Cerebellar cortex (tissue), 1 donor: ENCODE measurements at regions not wholly inside any gene's neighbourhood (a gene's known extent, or its start where the extent isn't known, plus 50 kb on each side); places are given as distances from the start of the nearest gene placed in this dataset.
A peak's percentile ranks its signal among the peaks of the same experiment; 100 is the strongest.

Source experiments
- DNase-seq: peaks from one replicate; pipeline ENCODE4 v3.0.0-alpha.2; 2015; ENCODE audit warnings: low spot score

DNA sequence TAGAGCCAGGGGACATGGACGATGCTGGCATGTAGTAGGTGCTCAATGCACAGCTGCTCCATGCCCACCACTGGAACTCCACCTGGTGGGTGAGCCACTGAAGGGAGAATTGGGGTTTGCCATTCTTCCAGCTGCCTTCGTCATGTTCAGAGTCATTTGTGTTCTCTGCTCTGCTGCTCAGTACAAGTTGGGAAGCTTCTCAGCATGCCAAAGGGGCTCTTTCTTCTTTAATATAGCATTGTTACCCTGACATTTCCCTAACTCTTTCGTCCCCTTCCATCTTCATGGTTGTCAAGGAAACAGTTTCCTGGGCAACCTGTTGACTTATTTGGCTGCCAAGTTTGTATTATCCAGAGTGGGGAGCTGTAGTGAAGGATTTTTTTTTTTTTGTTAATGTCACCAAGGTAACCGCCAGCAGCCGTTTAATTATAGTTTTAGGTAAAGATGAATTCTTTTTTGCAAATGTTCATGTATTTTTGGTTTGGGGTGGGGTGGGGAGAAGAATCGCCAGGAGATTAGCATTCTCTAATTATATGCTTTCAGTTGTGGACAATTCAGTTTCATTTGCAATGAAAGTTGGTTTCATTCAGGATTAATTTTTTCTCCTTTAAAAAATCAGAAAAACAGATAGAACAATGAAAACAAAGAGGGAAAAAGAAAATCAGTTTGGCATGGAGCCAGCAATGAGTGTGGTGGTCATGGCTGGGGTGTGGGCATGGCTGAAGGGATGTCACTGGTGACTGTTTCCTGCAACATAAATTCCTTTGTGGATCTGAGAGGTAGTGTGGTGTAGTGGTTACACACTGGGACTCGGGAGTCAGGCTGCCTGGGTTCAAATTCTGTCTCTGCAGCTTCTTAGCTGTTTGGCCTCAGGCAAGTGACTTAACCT lies 73.0 kb upstream of the KCNG1 start:
- DNase-seq = peak; percentile 63

DNA sequence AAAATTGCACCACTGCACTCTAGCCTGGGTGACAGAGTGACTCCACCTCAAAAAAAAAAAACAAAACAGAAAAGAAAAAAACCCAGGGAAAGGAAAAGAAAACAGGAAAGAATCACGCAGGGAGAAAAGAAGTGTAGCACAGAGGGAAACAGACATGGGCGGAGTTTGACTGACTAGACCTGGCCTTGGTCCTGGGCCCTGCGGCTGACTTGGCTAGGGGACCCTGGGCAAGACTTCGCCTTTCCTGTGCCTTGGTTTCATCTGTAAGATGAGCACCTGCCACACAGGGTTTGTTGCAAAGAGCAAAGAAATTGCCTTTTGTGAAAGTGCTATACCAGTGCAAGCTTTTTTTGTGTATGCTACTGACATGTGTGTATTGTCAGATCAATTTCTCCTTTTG lies 71.3 kb upstream of the KCNG1 start:
- peak; percentile 78 for DNase-seq

DNA sequence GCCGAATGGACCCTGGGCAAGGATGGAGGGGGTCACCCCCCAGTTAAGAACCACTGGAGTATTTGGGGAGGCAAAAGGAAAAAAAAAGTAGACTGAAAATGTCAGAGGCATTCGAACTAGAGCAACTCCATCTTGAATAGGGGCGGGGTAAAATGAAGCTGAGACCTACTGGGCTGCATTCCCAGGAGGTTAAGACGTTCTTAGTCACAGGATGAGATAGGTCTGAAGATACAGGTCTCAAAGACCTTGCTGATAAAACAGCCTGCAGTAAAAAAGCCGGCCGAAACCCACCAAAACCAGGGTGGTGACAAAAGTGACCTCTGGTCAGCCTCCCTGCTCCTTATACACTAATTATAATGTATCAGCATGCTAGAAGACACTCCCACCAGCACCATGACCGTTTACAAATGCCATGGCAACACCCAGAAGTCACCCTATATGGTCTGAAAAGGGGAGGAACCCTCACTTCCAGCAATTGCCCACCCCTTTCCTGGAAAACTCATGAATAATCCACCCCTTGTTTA lies 70.4 kb upstream of the KCNG1 start:
- no peak for DNase-seq

DNA sequence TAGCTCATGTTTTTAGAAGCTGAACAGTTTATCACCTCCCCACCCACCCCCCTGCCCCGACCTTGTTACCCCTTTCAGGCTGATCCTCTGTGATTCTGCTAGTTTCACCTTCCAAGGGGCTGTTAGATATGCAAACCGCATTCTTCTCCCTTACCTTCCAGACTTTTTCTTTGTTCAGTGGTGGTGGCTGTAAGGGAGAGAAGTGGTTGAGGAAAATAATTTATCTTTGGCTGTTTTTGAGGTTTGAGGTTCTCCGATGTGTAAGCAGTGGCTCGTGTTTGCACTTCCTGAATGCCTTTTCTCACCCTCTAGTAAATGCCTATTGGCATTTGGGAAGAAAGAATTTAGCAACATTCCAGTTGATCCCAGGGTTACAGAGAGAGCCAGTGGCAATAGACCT lies 69.4 kb upstream of the KCNG1 start:
- no peak for DNase-seq

DNA sequence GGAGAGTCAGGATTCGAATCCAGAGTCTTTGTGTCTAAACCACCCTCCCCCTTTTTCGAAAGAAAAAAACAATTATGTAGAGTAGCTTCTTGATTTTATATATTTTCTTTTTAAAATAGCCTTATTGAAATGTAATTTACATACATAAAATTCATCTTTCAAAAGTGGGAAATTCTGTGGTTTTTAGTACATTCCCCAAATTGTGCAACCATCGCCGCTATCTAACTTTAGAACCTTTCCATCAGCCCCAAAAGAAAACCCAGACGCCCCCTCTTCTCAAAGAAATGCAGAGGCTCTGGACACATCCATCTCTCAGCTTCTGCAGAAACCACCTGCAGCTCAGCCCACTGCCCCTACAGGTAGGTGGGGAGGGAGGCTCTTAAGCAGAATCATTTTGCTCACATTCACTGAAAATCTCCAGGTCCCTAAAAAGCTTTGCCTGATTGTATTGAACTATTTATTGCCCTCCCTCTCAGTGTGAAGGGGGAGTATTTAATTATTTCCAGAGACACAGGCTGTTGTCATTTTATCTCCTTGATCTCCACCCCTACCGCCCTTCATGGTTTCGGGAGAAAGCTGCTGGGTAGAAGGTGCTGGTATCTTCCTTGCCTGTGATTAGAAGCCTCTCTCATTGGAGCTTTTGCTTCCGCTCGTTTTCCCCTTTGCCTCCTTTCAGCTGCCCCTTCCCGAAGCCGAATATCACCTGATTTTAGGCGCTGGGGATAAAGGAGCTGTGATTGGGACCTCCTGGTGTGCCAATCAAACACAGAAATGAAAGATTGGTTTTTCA lies 68.7 kb upstream of the KCNG1 start:
- DNase-seq = no peak

DNA sequence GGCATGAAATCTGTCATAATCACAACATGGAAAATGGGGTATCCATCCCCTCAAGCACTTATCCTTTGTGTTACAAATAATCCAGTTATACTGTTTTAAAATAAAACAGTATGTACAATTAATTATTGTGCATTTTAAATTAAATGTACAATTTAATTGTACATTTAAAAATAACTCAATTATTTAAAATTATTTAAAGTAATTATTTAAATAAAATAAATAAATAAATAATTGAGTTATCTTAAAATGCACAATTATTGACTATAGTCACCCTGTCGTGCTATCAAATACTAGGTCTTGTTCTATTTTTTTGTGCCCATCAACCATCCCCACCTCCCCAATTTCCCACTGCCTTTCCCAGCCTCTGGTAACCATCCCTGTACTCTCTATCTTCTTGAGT lies 66.9 kb upstream of the KCNG1 start:
- no peak for DNase-seq

DNA sequence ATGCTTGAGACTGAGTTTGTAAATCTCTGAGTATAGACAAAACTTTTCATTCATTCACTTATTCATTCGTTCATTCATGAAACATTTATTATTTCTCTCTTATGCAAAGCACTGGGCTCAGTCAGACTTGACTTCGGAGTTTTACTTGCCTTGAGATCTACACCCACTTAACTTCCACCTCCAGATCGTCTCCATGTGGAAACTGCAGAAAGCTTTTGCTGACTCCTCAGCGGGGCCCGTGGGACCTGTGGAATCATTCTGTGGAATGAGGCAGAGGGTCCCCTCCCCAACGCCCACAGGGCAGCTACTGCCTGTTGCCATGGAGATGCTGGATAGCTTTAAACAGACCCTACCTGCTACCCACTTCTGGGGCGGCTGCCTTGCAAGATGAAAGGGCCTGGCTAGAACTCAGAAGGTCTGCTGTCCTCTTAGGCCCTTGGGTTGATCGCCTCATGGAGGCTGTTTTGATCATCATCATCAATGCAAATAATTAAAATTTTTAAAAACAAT lies 66.4 kb upstream of the KCNG1 start:
- DNase-seq = no peak

DNA sequence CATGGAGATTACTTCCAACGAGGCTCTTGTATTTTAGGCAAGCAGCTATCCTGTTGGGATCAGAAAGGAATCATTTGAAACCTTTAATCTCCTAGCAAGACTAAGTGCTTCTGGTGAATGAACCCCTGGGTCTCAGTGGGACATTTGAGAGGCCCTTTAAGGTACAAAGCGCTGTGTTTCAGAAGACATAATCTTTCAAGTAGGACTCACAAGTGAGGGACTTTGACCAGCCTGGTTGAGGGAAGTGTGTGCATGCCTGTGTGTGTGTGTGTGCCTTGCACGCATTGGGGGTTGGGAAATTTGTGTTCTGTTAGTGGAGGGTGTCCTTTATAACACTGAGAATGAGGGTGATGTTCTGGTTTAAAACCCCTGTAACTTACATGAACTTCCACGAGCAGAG lies 64.4 kb upstream of the KCNG1 start:
- no peak for DNase-seq

DNA sequence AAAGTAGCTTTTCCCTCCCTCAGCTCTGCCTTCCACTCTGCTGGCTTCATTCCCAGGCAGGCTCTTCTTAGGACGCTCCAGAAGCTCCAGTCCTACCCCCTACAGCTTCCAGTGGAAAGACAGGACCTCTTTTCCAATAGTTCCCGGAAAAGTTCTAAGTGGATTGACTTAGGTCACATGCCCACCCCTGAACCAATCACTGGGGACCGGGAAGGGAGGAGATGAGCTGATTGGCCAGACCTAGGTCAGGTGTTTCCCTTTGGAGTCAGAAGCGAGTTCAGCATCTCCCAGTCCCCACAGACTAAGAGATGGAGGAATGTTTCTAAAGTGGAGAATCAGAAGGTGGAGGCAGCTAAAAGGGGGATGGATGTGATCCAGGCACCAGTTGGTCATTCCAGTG lies 62.9 kb upstream of the KCNG1 start:
- DNase-seq = no peak

DNA sequence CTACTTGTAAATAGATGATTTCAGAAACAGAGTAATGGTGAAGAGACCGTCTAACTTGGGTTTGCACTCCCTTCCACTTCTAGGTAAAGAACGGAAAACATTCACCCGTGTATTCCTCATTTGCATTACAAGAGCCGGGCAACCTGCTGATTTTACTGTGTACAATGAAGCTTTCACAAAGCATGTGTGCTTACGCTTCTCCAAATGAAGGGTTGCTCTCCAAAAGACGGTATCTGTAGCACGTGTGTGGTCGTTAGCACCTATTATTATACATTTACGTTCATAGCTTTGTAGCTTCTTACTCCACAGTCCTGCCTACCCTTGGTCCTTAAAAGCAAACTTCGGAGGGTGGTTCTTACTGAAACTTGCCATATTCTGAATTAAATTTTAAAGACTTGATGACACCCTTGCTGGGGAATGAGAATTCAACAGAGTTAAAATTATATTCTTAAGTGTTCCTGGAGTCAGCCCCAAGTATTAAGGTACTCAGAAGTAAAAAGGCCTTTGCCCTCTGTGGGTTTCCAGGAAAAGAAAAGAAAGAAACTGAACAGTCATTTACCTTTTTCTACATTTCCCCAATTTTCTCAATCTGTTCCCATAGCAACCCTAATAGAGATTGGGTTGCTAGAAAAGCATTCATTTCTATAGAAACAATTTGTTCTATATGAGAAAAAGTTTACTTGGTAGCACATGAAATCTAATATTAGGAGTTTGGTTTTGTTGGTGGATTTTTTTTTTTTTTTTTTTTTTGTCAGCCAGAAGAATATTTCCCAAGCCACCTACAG lies 61.9 kb upstream of the KCNG1 start:
- no peak for DNase-seq

DNA sequence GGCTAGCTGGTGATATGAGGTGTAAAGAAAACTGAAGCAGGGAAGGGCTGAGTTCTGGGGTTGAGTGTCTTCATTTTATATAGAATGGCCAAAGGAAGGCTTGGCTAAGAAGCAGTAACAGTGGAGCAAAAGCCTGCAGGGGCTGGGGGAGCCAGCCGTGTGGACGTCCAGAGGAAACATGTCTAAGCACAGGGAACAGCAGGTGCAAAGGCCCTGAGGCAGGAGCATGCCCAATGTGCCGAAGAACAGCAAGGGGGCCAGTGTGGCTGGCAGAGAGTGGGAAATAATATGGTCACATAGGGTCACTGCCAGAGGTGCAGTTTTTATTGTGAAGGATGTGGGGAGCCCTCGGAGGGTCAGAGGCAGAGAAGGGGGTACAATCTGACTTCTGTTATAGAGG lies 60.5 kb upstream of the KCNG1 start:
- DNase-seq = no peak

DNA sequence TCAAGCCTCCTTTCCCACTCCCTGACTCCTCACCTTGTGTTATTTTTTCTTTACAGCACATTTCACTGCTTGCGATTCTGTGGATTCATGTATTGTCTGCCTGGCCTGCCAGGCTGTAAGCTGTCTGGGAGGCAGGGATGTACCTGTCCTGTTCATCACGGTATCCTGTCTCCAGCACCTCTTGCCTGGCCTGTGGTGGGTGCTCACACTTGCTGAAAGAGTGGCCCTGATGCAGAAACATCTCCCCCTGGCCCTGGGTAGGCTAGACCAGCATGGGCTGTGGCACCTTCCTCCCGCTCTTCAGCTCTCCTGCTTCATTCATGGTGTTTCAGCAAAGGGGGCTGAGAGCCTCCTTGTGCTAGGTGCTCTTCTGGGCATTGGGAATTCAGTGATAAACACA lies 60.1 kb upstream of the KCNG1 start:
- DNase-seq = no peak

DNA sequence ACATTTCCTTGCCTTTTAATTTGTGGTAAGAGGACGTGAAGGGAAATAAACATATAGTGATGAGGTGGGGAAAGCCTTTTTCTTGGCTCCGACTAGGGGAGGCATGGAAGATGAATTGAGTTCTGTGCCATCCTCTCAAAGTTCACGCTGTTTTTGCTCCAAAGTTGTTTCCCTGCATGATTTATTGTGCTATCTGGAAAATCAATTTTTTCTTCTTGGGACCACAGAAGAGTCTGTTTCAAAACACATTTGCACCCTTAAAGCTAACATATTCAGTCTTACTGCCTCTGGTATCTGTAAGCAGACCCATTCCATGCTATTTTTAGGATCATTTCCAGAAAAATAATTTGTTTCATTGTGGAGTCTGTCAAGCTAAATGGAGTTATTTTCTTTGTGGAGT lies 57.6 kb upstream of the KCNG1 start:
- DNase-seq = no peak

DNA sequence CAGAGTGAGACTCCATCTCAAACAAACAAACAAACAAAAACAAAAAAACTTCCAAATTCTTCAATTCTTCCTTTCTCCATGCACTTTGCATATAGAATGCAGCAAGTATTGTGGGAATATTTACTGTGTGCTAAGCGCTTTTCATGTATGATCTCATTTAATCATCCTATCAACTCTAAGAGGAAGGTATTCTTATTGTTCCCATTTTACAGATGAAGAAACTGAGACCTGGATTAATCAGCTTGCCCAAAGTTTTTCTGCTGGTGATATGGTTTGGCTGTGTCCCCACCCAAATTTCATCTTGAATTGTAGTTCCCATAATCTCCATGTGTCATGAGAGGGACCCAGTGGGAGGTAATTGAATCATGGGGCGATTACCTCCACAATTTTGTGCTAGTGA lies 56.6 kb upstream of the KCNG1 start:
- DNase-seq = no peak

DNA sequence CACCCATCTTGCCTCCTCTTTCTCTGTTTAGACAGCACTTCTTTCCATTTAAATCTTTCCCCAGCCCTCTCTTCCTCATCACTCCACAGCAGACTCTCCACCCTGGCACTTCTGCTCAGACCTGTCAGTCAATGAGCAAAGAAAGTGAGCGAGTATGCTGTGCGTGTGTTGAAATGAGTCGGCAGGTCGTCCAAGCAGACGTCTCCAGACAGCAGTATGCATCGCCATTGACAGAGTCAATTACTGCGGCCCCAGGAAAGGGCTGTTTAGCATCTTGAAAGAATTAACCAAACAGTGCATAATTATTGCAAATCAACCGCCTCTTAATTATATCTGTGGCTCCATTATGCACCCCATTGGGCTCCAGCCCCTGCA lies 54.8 kb upstream of the KCNG1 start:
- DNase-seq = no peak

DNA sequence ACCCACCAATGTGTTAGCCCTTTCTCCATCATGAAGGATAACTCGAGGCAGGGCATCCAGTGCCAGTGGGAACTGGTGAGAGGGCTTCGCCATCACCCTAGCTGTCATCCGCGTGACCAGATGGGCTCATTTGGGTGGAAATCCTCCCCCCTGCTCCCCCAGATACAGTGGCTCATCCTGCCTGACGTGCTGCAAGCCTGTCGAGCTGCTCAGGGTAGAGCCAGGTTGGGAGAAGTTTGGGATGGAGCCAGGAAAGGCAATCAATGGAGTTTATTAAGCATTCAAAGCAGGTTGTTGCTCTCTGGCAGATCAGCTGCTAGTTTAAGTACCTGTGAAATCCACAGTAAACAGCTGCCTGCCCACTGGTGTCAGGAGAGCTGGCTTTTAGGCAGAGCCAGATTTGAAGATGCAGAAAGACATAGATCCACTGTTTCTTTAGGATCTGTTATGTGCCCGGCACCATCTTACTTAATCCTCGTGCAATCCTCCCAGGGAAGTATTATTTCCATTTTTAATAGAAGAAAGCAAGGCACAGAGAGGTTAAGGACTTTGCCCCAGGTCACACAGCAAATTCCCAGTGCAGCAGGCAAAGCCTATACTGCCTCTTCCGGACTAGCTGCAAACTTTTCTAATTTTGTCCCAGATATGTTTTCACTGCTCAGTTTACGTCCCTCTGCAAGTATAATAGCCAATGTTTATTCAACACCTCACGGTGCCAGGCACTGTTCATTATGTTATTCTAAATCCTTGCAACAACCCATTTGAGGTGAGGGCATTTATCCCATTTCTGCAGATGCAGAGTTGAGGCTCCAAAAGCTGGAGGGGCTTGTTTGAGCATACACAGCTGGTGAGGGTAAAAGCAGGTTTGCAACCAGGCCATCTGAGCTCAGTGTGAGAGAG lies 54.1 kb upstream of the KCNG1 start:
- no peak for DNase-seq

DNA sequence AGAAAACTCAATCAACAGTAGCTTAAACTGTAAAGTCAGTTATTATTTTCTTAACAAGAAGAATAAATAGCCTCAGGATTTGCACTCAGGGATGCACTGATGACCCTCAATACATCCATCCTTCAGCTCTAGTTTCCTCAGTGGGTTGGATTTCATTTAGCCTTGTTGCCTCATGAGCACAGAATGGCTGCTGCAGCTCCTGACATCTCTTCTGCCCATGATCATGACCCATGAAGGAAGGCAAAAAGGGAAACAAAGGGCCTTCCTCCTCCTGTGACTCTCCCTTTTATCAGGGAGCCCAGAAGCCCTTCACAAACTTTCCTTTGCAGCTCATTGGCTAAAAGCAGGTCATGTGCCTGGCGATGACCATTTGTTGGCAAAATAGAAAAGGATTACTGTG lies 51.2 kb upstream of the KCNG1 start:
- DNase-seq = no peak
